ENCODE measurements at regions not wholly inside any gene's neighbourhood (a gene's known extent, or its start where the extent isn't known, plus 50 kb on each side); places are given as distances from the start of the nearest gene placed in this dataset.

DNA sequence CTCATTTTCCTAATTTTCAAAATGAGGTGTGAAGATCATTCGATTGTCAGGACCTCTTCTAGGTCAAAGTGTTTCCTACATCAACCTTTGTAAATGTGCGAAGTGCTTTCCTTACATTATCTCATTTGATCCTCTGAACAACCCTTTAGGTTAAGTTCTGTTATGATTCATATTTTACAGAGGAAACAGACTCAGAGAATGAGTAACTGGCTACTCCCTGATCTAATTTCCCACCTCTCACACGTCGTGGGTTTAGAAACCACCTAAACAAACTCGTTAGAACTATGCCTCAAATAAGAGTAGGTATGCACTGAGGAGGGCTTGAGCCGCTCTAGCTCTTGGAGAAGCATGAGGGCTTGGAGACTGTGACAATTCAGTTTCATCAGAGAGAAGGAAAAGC, 148.6 kb downstream of the CD47 start:
- TF ChIP-seq POLR2A (IDR thresholded peaks at IDR 0.05; ENCODE audit: low read depth, low read length) (no peak), POLR2AphosphoS5 (IDR thresholded peaks at IDR 0.05; ENCODE audit: low read depth, low read length) (no peak), TAF1 (IDR thresholded peaks at IDR 0.05; ENCODE audit: low read depth, low read length) (no peak)
